ENCODE measurements at regions not wholly inside any gene's neighbourhood (a gene's known extent, or its start where the extent isn't known, plus 50 kb on each side); places are given as distances from the start of the nearest gene placed in this dataset.

- no peak overlapping the region for H3K27ac ChIP-seq (ENCODE audit: control insufficient read depth, insufficient read depth)
- no peaks in the 10 kb centered on the region for H3K79me2 ChIP-seq (ENCODE audit: control insufficient read depth, insufficient read depth, low read length)
- in situ Hi-C loops (cut with MboI) (no loop called here), intact Hi-C loops (cut with micrococcal nuclease; ENCODE audit: unreplicated experiment) (no loop called here)
- peak; percentile 7 for FAIRE-seq
- no peaks in the 10 kb centered on the region for H3K4me1 ChIP-seq (ENCODE audit: control insufficient read depth, insufficient read depth, low read length)
- no peak overlapping the region for H3K4me3 ChIP-seq
- WGBS (ENCODE audit: insufficient coverage, insufficient replicate concordance, low lambda C conversion rate, missing lambda C conversion rate): 37% methylated on average over 4 of the region's 4 CpGs
- SMC1A ChIA-PET (ENCODE audit: uncharacterized antibody, unreplicated experiment): no interaction called here
- POLR2A ChIA-PET: no interaction called here
- H3K9me3 ChIP-seq (replicated peaks; ENCODE audit: control insufficient read depth, insufficient read depth, low read length): no peaks in the 10 kb centered on the region
- no TSS peak for BruUV-seq (replicated peaks)
- no peak overlapping the region for H3K4me2 ChIP-seq (ENCODE audit: control insufficient read depth, insufficient read depth)
- no peak for ATAC-seq
- H3K27me3 ChIP-seq (replicated peaks in 1 of 2; ENCODE audit: control insufficient read depth in 2 of 2, insufficient read depth in 2 of 2, low read length in 1 of 2): peaks cover 0 to 1% of the 10 kb centered on the region in 2 experiments; a peak in 1 of 4 replicates
- no peak for DNase-seq (ENCODE audit: low read depth, low spot score)
- no peaks in the 10 kb centered on the region for H3K36me3 ChIP-seq (ENCODE audit: control insufficient read depth in 2 of 2, insufficient read depth in 2 of 2, low read length in 1 of 2)
- H4K20me1 ChIP-seq (ENCODE audit: control insufficient read depth, insufficient read depth): no peaks in the 10 kb centered on the region
- no peak overlapping the region for H2AFZ ChIP-seq (ENCODE audit: control insufficient read depth, low read depth, low read length)
- H3K9ac ChIP-seq (ENCODE audit: control insufficient read depth, insufficient read depth, low read length): no peak overlapping the region
- CTCF ChIA-PET: no interaction called here
- RAD21 ChIA-PET (ENCODE audit: unreplicated experiment): no interaction called here
- TF ChIP-seq PRDM15 (CRISPR knock-in tag; IDR thresholded peaks at IDR 0.05) (no peak), ATF7 (IDR thresholded peaks at IDR 0.05; ENCODE audit: low read depth) (no peak), PBX3 (IDR thresholded peaks at IDR 0.05; ENCODE audit: insufficient replicate concordance, low read depth, low read length) (no peak), CEBPZ (IDR thresholded peaks at IDR 0.05; ENCODE audit: low read depth, low read length) (no peak), MXI1 (IDR thresholded peaks at IDR 0.05; ENCODE audit: low read depth, low read length) (no peak), NR2C1 (IDR thresholded peaks at IDR 0.05) (no peak), ASH2L (IDR thresholded peaks at IDR 0.05; ENCODE audit: borderline replicate concordance, low read depth) (no peak), ZNF274 (IDR thresholded peaks at IDR 0.05; ENCODE audit: insufficient read depth, insufficient read length) (no peak), SMAD5 (IDR thresholded peaks at IDR 0.05; ENCODE audit: low read depth) (no peak), ZBED1 (IDR thresholded peaks at IDR 0.05; ENCODE audit: borderline replicate concordance) (no peak), ZBTB4 (CRISPR knock-in tag; IDR thresholded peaks at IDR 0.05) (no peak), POLR2A (IDR thresholded peaks at IDR 0.05; ENCODE audit: low read depth, low read length) (no peak), HDAC2 (IDR thresholded peaks at IDR 0.05) (no peak)
These were observed 468.4 kb downstream of the FOXO1 start for GRCh38 chr13:40197936-40198595.
